ENCODE measurements at regions not wholly inside any gene's neighbourhood (a gene's known extent, or its start where the extent isn't known, plus 50 kb on each side); places are given as distances from the start of the nearest gene placed in this dataset.

DNA sequence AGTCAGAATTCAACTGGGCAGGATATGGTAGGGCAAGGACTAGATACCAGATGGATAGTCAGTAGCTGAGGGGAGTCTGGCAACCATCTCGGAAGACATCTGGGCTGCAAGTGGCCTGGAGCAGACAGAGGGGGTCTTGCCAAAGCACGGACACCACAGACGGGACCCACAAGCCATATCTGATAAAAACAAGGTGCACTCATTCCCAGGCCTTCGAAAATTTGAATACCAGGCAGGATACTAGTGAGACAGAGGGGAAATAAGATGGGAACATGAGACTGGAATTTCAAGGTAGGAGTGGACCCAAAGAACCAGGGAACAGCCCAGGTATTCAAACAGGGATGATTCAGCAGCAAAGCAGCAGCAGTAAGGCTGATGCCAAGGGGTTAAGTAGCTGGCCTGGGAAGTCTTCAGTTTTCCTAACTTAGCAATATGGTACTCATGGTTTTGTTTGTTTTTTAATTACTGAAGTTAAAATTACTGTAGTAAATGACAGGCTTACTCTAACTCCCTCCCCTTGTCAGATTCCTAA, 144.9 kb upstream of the NCKAP5 start:
- TF ChIP-seq, protein P1, sequence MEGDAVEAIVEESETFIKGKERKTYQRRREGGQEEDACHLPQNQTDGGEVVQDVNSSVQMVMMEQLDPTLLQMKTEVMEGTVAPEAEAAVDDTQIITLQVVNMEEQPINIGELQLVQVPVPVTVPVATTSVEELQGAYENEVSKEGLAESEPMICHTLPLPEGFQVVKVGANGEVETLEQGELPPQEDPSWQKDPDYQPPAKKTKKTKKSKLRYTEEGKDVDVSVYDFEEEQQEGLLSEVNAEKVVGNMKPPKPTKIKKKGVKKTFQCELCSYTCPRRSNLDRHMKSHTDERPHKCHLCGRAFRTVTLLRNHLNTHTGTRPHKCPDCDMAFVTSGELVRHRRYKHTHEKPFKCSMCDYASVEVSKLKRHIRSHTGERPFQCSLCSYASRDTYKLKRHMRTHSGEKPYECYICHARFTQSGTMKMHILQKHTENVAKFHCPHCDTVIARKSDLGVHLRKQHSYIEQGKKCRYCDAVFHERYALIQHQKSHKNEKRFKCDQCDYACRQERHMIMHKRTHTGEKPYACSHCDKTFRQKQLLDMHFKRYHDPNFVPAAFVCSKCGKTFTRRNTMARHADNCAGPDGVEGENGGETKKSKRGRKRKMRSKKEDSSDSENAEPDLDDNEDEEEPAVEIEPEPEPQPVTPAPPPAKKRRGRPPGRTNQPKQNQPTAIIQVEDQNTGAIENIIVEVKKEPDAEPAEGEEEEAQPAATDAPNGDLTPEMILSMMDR (conservative IDR thresholded peaks at IDR 0.05; ENCODE audit: low read depth, low read length) = no peak
- no peak for TF ChIP-seq EZH2 (IDR thresholded peaks at IDR 0.05; ENCODE audit: borderline replicate concordance, low read depth, low read length, poor library complexity, severe bottlenecking)

Data from A673 (cell line).